Ishikawa (cell line): ENCODE measurements at regions not wholly inside any gene's neighbourhood (a gene's known extent, or its start where the extent isn't known, plus 50 kb on each side); places are given as distances from the start of the nearest gene placed in this dataset.

Experiments
- CEBPB ChIP-seq: IDR thresholded peaks from 2 replicates; pipeline ENCODE4 v1.6.1; 2012
- CREB1 ChIP-seq: IDR thresholded peaks from 2 replicates; pipeline ENCODE4 v1.6.1; 2012; ENCODE audit warnings: low read depth
- EGR1 ChIP-seq: IDR thresholded peaks from 2 replicates; pipeline ENCODE4 v1.6.1; 2012
- EP300 ChIP-seq: IDR thresholded peaks from 2 replicates; pipeline ENCODE4 v1.6.1; 2012; ENCODE audit warnings: borderline replicate concordance
- FOXM1 ChIP-seq: IDR thresholded peaks from 2 replicates; pipeline ENCODE4 v1.6.1; 2012; ENCODE audit warnings: low read depth, borderline replicate concordance
- MAX ChIP-seq: IDR thresholded peaks from 2 replicates; pipeline ENCODE4 v1.6.1; 2012
- NFIC ChIP-seq: IDR thresholded peaks from 2 replicates; pipeline ENCODE4 v1.6.1; 2012
- RAD21 ChIP-seq: IDR thresholded peaks from 2 replicates; pipeline ENCODE4 v1.6.1; 2012; ENCODE audit warnings: low read depth
- REST ChIP-seq: IDR thresholded peaks from 2 replicates; pipeline ENCODE4 v1.6.1; 2012; ENCODE audit warnings: low read depth, mild to moderate bottlenecking
- TAF1 ChIP-seq: IDR thresholded peaks from 2 replicates; pipeline ENCODE4 v1.6.1; 2012; ENCODE audit warnings: low read depth, mild to moderate bottlenecking
- TCF12 ChIP-seq: IDR thresholded peaks from 2 replicates; pipeline ENCODE4 v1.6.1; 2012; ENCODE audit warnings: low read depth
- TEAD4 ChIP-seq: IDR thresholded peaks from 2 replicates; pipeline ENCODE4 v1.6.1; 2012
- USF1 ChIP-seq: IDR thresholded peaks from 2 replicates; pipeline ENCODE4 v1.6.1; 2012
- YY1 ChIP-seq: IDR thresholded peaks from 2 replicates; pipeline ENCODE4 v1.6.1; 2012; ENCODE audit warnings: low read depth
- ZBTB7A ChIP-seq: IDR thresholded peaks from 2 replicates; pipeline ENCODE4 v1.6.1; 2012; ENCODE audit warnings: low read depth

- no peak for TF ChIP-seq CREB1
- no peak for TF ChIP-seq USF1
Measured at GRCh38 chr22:48504519-48505140, 1323.0 kb downstream of the BRD1 start.

- TF ChIP-seq CEBPB = no peak
- no peak for TF ChIP-seq TAF1
- TF ChIP-seq TEAD4 = no peak
- no peak for TF ChIP-seq TCF12
- TF ChIP-seq RAD21 = no peak
- TF ChIP-seq USF1 = no peak
- no peak for TF ChIP-seq EGR1
- TF ChIP-seq CREB1 = no peak
- TF ChIP-seq REST = no peak
- TF ChIP-seq NFIC = no peak
- TF ChIP-seq ZBTB7A = no peak
- TF ChIP-seq YY1 = no peak
- no peak for TF ChIP-seq MAX
- TF ChIP-seq EP300 = no peak
Measured at GRCh38 chr22:48503876-48504275, 1323.8 kb downstream of the BRD1 start.

- TF ChIP-seq NFIC = no peak
- TF ChIP-seq TCF12 = no peak
- TF ChIP-seq CEBPB = no peak
- no peak for TF ChIP-seq RAD21
- no peak for TF ChIP-seq YY1
- no peak for TF ChIP-seq EGR1
- no peak for TF ChIP-seq EP300
- no peak for TF ChIP-seq FOXM1
- TF ChIP-seq ZBTB7A = no peak
Measured at GRCh38 chr22:48503035-48503625, 1324.5 kb downstream of the BRD1 start.

- TF ChIP-seq EP300 = no peak
- TF ChIP-seq TEAD4 = no peak
- no peak for TF ChIP-seq ZBTB7A
- TF ChIP-seq CREB1 = no peak
- TF ChIP-seq FOXM1 = no peak
- TF ChIP-seq MAX = no peak
- TF ChIP-seq TCF12 = no peak
- TF ChIP-seq REST = no peak
- no peak for TF ChIP-seq TAF1
- no peak for TF ChIP-seq YY1
Measured at GRCh38 chr22:48501231-48501750, 1326.4 kb downstream of the BRD1 start.

GRCh38 chr22:48500471-48501230, 1327.0 kb downstream of the BRD1 start:
- TF ChIP-seq TEAD4 (no peak), USF1 (no peak), EP300 (no peak), RAD21 (no peak), FOXM1 (no peak), REST (no peak), MAX (no peak), CREB1 (no peak), TCF12 (no peak), ZBTB7A (no peak), TAF1 (no peak), NFIC (no peak), EGR1 (no peak), YY1 (no peak), CEBPB (no peak)
